ENCODE measurements at regions not wholly inside any gene's neighbourhood (a gene's known extent, or its start where the extent isn't known, plus 50 kb on each side); places are given as distances from the start of the nearest gene placed in this dataset.

- DNase-seq (ENCODE audit: extremely low spot score), result no peak
- no peak overlapping the region for H3K4me3 ChIP-seq (ENCODE audit: low read depth, low read length)
- H3K27ac ChIP-seq (ENCODE audit: low read depth), result no peak overlapping the region
- 65% methylated on average over 3 of the region's 3 CpGs for WGBS
- H3K36me3 ChIP-seq (ENCODE audit: insufficient read depth), result no peaks in the 10 kb centered on the region
- no peaks in the 10 kb centered on the region for H3K4me1 ChIP-seq (ENCODE audit: insufficient read depth)
These were observed 82.3 kb upstream of the AGTR1 start for GRCh38 chr3:148615382-148615781.

DNA sequence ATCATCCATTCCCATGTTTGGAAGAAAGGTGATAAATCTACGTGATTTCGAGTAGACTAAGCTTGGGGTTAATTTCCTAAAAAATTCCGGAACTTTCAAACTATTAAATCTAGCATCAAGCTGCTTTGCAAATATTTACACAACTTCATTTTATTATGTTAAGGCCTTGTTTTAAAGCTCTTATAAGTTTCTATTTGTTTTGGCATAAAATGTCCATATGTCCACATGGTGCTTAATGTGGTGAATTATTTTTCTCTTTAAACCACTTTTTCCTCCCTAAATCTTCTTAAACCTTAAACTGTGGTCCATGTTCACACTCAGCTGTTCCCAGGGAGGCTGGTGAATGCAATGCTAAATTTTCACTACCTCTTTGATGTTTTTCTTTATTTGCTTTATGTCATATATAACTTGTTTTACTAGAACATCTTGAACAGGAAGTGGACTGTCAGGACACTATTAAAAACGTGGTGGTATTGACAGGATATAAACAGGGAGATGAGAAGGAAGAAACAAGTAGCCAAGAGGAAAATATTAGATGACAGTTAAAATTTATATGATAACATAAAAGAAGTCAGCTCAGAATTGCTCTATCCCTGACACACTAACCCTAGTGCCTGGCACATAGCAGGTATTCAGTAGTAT is 72.5 kb upstream of the AGTR1 start:
- no peaks in the 10 kb centered on the region for H3K4me1 ChIP-seq (ENCODE audit: insufficient read depth)
- no peak for DNase-seq (ENCODE audit: extremely low spot score)
- WGBS, result 47% methylated on average over 4 of the region's 4 CpGs
- H3K27ac ChIP-seq (ENCODE audit: low read depth), result no peak overlapping the region
- H3K4me3 ChIP-seq (ENCODE audit: low read depth, low read length), result no peak overlapping the region
- no peaks in the 10 kb centered on the region for H3K36me3 ChIP-seq (ENCODE audit: insufficient read depth)

DNA sequence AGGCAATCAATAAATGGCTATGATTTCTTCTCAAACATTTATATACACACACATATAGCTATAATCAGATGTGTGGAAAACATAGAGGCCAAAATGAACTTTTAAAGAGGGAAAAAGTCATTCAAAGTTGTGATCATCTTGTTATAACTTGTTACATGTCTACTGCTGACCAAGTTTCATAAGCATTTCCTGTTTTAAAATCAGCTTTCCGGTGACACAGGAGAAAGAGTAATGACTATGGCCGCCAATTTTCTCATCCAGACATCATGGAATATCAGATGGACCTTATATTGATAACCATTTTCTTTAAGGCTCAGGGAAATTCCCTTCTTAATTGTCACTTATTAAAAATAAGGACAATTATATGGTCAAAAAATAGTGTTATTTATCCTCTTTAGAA is 71.7 kb upstream of the AGTR1 start:
- Histone ChIP-seq H3K4me3 (ENCODE audit: low read depth, low read length) (no peak overlapping the region), H3K36me3 (ENCODE audit: insufficient read depth) (no peaks in the 10 kb centered on the region), H3K27ac (ENCODE audit: low read depth) (no peak overlapping the region), H3K4me1 (ENCODE audit: insufficient read depth) (no peaks in the 10 kb centered on the region)
- DNase-seq (ENCODE audit: extremely low spot score), result no peak
- 79% methylated on average over 2 of the region's 2 CpGs for WGBS

DNA sequence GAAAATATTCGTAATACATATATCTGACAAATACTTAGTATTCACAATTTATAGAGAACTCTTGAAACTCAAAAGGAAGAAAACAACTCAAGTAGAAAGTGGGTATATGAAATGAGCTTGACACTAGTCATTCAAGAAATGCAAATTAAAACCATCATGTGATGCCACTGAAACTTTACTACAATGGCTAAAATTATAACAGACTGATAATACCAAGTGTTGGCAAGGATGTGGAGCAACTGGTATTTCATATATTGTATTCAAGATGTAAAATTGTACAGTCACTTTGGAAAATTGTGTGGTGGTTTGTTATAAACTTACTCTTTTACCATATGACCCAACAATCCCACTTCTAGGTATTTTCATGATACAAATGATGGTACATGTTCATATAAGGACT is 68.7 kb upstream of the AGTR1 start:
- no peak overlapping the region for H3K27ac ChIP-seq (ENCODE audit: low read depth)
- H3K4me1 ChIP-seq (ENCODE audit: insufficient read depth), result no peaks in the 10 kb centered on the region
- 86% methylated on average over 1 of the region's 1 CpG for WGBS
- no peak for DNase-seq (ENCODE audit: extremely low spot score)
- no peak overlapping the region for H3K4me3 ChIP-seq (ENCODE audit: low read depth, low read length)
- H3K36me3 ChIP-seq (ENCODE audit: insufficient read depth), result no peaks in the 10 kb centered on the region

GRCh38 chr3:148631124-148631903 is 66.4 kb upstream of the AGTR1 start:
- no peak for DNase-seq (ENCODE audit: extremely low spot score)
- no peaks in the 10 kb centered on the region for H3K4me1 ChIP-seq (ENCODE audit: insufficient read depth)
- H3K4me3 ChIP-seq (ENCODE audit: low read depth, low read length), result no peak overlapping the region
- WGBS, result 73% methylated on average over 6 of the region's 6 CpGs
- H3K27ac ChIP-seq (ENCODE audit: low read depth), result no peak overlapping the region
- no peaks in the 10 kb centered on the region for H3K36me3 ChIP-seq (ENCODE audit: insufficient read depth)

GRCh38 chr3:148641722-148642121 is 56.0 kb upstream of the AGTR1 start:
- 92% methylated on average over 2 of the region's 2 CpGs for WGBS
- no peaks in the 10 kb centered on the region for H3K4me1 ChIP-seq (ENCODE audit: insufficient read depth)
- no peak overlapping the region for H3K4me3 ChIP-seq (ENCODE audit: low read depth, low read length)
- H3K36me3 ChIP-seq (ENCODE audit: insufficient read depth), result no peaks in the 10 kb centered on the region
- DNase-seq (ENCODE audit: extremely low spot score), result no peak
- H3K27ac ChIP-seq (ENCODE audit: low read depth), result no peak overlapping the region

DNA sequence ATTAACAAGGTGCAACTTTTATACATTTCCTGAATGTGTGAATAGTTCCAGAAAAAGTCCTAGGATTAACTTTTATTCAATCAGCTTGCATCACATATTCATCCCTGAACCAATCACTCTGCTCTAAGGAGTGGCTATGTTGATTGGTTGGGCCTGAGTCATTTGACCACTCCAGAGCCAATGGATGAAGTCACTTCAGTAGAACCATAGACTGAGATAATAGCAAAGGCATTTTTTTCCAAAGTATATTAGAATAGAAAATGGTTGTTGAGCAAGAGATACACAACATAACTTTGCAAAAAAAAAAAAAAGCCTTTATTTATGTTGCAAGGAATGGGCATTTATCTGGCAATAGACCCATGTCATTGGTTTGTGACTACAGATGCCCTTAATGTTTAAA is 55.5 kb upstream of the AGTR1 start:
- no peak overlapping the region for H3K27ac ChIP-seq (ENCODE audit: low read depth)

DNA sequence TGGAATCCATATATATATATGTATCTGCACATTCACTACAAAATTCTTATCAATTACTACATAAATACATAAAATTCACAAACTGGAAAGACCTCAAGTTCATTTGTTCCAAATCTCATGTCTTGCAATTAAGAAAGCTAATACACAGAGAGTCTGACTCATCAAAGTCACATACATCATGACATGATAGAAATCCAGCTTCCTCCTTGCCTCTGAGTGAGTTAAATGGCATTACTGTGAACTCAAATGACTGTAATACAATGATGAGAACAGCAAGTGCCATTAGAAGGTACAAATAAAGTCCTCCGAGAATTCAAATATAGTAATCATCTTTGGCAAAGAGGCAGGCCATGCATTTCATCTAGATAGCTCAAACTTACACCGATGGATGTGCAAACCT is 55.1 kb upstream of the AGTR1 start:
- Histone ChIP-seq H3K27ac (ENCODE audit: low read depth) (no peak overlapping the region), H3K4me3 (ENCODE audit: low read depth, low read length) (no peak overlapping the region), H3K4me1 (ENCODE audit: insufficient read depth) (no peaks in the 10 kb centered on the region), H3K36me3 (ENCODE audit: insufficient read depth) (no peaks in the 10 kb centered on the region)
- 72% methylated on average over 2 of the region's 2 CpGs for WGBS
- no peak for DNase-seq (ENCODE audit: extremely low spot score)

More for the DNA sequence above, 55.5 kb upstream of the AGTR1 start:
- Histone ChIP-seq H3K4me1 (ENCODE audit: insufficient read depth) (no peaks in the 10 kb centered on the region), H3K36me3 (ENCODE audit: insufficient read depth) (no peaks in the 10 kb centered on the region), H3K4me3 (ENCODE audit: low read depth, low read length) (no peak overlapping the region)
- DNase-seq (ENCODE audit: extremely low spot score), result no peak

- H3K4me3 ChIP-seq (ENCODE audit: low read depth, low read length), result no peak overlapping the region
- H3K36me3 ChIP-seq (ENCODE audit: insufficient read depth), result no peaks in the 10 kb centered on the region
- WGBS, result 37% methylated on average over 4 of the region's 4 CpGs
- H3K4me1 ChIP-seq (ENCODE audit: insufficient read depth), result no peaks in the 10 kb centered on the region
- DNase-seq (ENCODE audit: extremely low spot score), result no peak
- no peak overlapping the region for H3K27ac ChIP-seq (ENCODE audit: low read depth)
These were observed 54.3 kb upstream of the AGTR1 start for GRCh38 chr3:148643389-148643840.

GRCh38 chr3:148646126-148646665 is 51.5 kb upstream of the AGTR1 start:
- no peak for DNase-seq (ENCODE audit: extremely low spot score)
- Histone ChIP-seq H3K36me3 (ENCODE audit: insufficient read depth) (no peaks in the 10 kb centered on the region), H3K27ac (ENCODE audit: low read depth) (no peak overlapping the region), H3K4me1 (ENCODE audit: insufficient read depth) (no peaks in the 10 kb centered on the region), H3K4me3 (ENCODE audit: low read depth, low read length) (no peak overlapping the region)
- 89% methylated on average over 4 of the region's 4 CpGs for WGBS
